Endothelial cell of umbilical vein (primary cell): ENCODE measurements at regions not wholly inside any gene's neighbourhood (a gene's known extent, or its start where the extent isn't known, plus 50 kb on each side); places are given as distances from the start of the nearest gene placed in this dataset.

Experiments
- BruUV-seq: library from RNA; stranded (reverse); fragments of 400-500 nt; replicated peaks from 2 replicates; lab custom pipeline; 2021; lab: Mats Ljungman, UMichigan
- CTCF ChIA-PET: fragments of 300-600, 350-600 bp; sonication (Branson Sonifier 250); formaldehyde crosslinking; loops from one replicate; lab custom pipeline; 2021; ENCODE audit warnings: antibody characterized with exemption, inconsistent platforms; lab: Charles Lee
- POLR2A ChIA-PET: fragments of 300-600, 350-600 bp; sonication (Branson Sonifier 250); formaldehyde crosslinking; loops from one replicate; lab custom pipeline; 2021; ENCODE audit warnings: antibody characterized with exemption, inconsistent platforms; lab: Charles Lee
- DNase-seq: peaks from one replicate; pipeline ENCODE4 v3.0.0-alpha.2; 2011; ENCODE audit warnings: low read depth, low spot score
- FAIRE-seq: peaks from 2 replicates; lab custom pipeline; 2011; peaks lifted over from hg19 to GRCh38; lab: Jason Lieb, UNC
- H2AFZ ChIP-seq: 2 replicates; pipeline ENCODE4 v1.6.0; 2012; ENCODE audit warnings: low read depth, low read length, control low read depth, inconsistent platforms
- H3K27ac ChIP-seq: 2 replicates; pipeline ENCODE4 v1.5.1; 2011; ENCODE audit warnings: low read depth, mild to moderate bottlenecking, control low read depth, low read length, moderate library complexity; ENCODE audit not compliant: insufficient read depth
- H3K27me3 ChIP-seq, 2 experiments: 2 replicates each; pipeline versions ENCODE4 v1.6.0 to v1.6.1; 2011; ENCODE audit warnings: low read length in 2 of 2, mixed read lengths in 1 of 2; ENCODE audit not compliant: control insufficient read depth in 2 of 2, insufficient read depth in 2 of 2
- H3K36me3 ChIP-seq, 2 experiments: 2 replicates in 1 of 2; 3 replicates in 1 of 2; pipeline ENCODE4 v1.5.1; 2011; ENCODE audit warnings: low read length in 2 of 2, mild to moderate bottlenecking in 1 of 2, moderate library complexity in 1 of 2; ENCODE audit not compliant: control insufficient read depth in 2 of 2, insufficient read depth in 2 of 2; ENCODE audit errors: extremely low read depth in 1 of 2
- H3K4me1 ChIP-seq: 3 replicates; pipeline ENCODE4 v1.5.1; 2011; ENCODE audit warnings: mild to moderate bottlenecking, low read length; ENCODE audit not compliant: control insufficient read depth, insufficient read depth; ENCODE audit errors: extremely low read depth
- H3K4me2 ChIP-seq: 2 replicates; pipeline ENCODE4 v1.6.1; 2011; ENCODE audit warnings: low read length, control low read depth, mixed read lengths; ENCODE audit not compliant: insufficient read depth
- H3K4me3 ChIP-seq, 3 experiments: fragments of 200-600 bp in 1 of 3; sonication (generic), shearing (Covaris generic) in 1 of 3; replicated peaks in 1 of 3; 2 replicates each; pipeline ENCODE4 v1.5.1; 2011 to 2016; ENCODE audit warnings: control low read depth in 3 of 3, low read length in 3 of 3, mild to moderate bottlenecking in 2 of 3, inconsistent platforms in 1 of 3, low read depth in 1 of 3, moderate library complexity in 1 of 3; ENCODE audit not compliant: insufficient read depth in 1 of 3
- H3K79me2 ChIP-seq: 2 replicates; pipeline ENCODE4 v1.6.0; 2012; ENCODE audit warnings: low read length, inconsistent platforms; ENCODE audit not compliant: control insufficient read depth, insufficient read depth
- H3K9ac ChIP-seq: replicated peaks from 2 replicates; pipeline ENCODE3; 2011; ENCODE audit warnings: low read length, control low read depth; ENCODE audit not compliant: insufficient read depth; ENCODE audit errors: extremely low read depth
- H3K9me1 ChIP-seq: replicated peaks from 3 replicates; pipeline ENCODE4 v1.6.0; 2011; ENCODE audit warnings: mild to moderate bottlenecking, low read length; ENCODE audit not compliant: control insufficient read depth, insufficient read depth; ENCODE audit errors: extremely low read depth
- H3K9me3 ChIP-seq: replicated peaks from 2 replicates; pipeline ENCODE4 v1.5.1; 2012; ENCODE audit warnings: low read length, inconsistent platforms; ENCODE audit not compliant: control insufficient read depth, insufficient read depth
- H4K20me1 ChIP-seq: replicated peaks from 2 replicates; pipeline ENCODE3; 2011; ENCODE audit warnings: mild to moderate bottlenecking, low read length; ENCODE audit not compliant: control insufficient read depth, insufficient read depth; ENCODE audit errors: extremely low read depth
- CTCF ChIP-seq, 2 donors: IDR thresholded peaks; 1 replicate in 1 of 2; 2 replicates in 1 of 2; pipeline ENCODE4 v1.5.1; 2011; ENCODE audit warnings: low read length in 2 of 2, mild to moderate bottlenecking in 2 of 2, moderate library complexity in 2 of 2, control low read depth in 1 of 2, inconsistent platforms in 1 of 2, low read depth in 1 of 2; ENCODE audit not compliant: insufficient read depth in 1 of 2; ENCODE audit errors: extremely low read depth in 1 of 2
- EZH2 ChIP-seq: IDR thresholded peaks from 2 replicates; pipeline ENCODE4 v1.6.1; 2012; ENCODE audit warnings: borderline replicate concordance, low read depth, mild to moderate bottlenecking, moderate library complexity, low read length, inconsistent platforms; ENCODE audit not compliant: severe bottlenecking
- FOS ChIP-seq: IDR thresholded peaks from 2 replicates; pipeline ENCODE4 v1.6.1; 2011; ENCODE audit warnings: mild to moderate bottlenecking, low read length, moderate library complexity, borderline replicate concordance; ENCODE audit not compliant: insufficient read depth
- JUN ChIP-seq: IDR thresholded peaks from 2 replicates; pipeline ENCODE4 v1.6.1; 2011; ENCODE audit warnings: borderline replicate concordance, low read depth; ENCODE audit not compliant: insufficient read length, insufficient read depth
- MAX ChIP-seq: IDR thresholded peaks from 2 replicates; pipeline ENCODE4 v1.6.1; 2011; ENCODE audit not compliant: insufficient read depth, insufficient read length
- MYC ChIP-seq: IDR thresholded peaks from one replicate; pipeline ENCODE4 v1.6.1; 2011; ENCODE audit warnings: mild to moderate bottlenecking, low read depth, low read length
- POLR2AphosphoS5 ChIP-seq: IDR thresholded peaks from 2 replicates; pipeline ENCODE4 v1.6.1; 2012; ENCODE audit warnings: low read depth, mild to moderate bottlenecking, control low read depth, low read length, moderate library complexity; ENCODE audit not compliant: insufficient read depth
- dilution Hi-C: fragments of 300-500 bp; cut with MboI; formaldehyde crosslinking; loops from one replicate; pipeline ENCODE4 v1.15.0; 2019; ENCODE audit warnings: low sequenced_read_pairs; ENCODE audit not compliant: extremely low pct_ligation_motif_present
- intact Hi-C: fragments of 100-400 bp; cut with micrococcal nuclease; formaldehyde crosslinking; loops from one replicate; pipeline ENCODE4 v1.10.0; 2022

GRCh38 chr6:56794421-56794820, 151.7 kb upstream of the DST start:
- Histone ChIP-seq H3K9ac (no peak overlapping the region), H3K79me2 (peaks cover 62% of the 10 kb centered on the region), H3K27ac (no peak overlapping the region), H3K27me3 (no peaks in the 10 kb centered on the region), H3K36me3 (no peaks in the 10 kb centered on the region), H3K9me1 (peaks cover 4% of the 10 kb centered on the region), H4K20me1 (peaks cover 4% of the 10 kb centered on the region), H3K9me3 (no peaks in the 10 kb centered on the region), H3K4me2 (no peak overlapping the region), H3K4me1 (peaks cover 11% of the 10 kb centered on the region), H3K4me3 (no peak overlapping the region), H2AFZ (no peak overlapping the region)
- intact Hi-C loops, result no loop called here
- ChIA-PET CTCF (interaction anchor here (1.1 kb wide), 1 partner anchor 9 kb away, joined by 4 read pairs; no protein-coding TSS in a partner anchor), POLR2A (no interaction called here)
- FAIRE-seq, result no peak
- DNase-seq, result no peak
- no TSS peak for BruUV-seq
- dilution Hi-C loops, result no loop called here
- TF ChIP-seq MYC (no peak), FOS (no peak), EZH2 (no peak), MAX (no peak), CTCF (IDR thresholded peaks at IDR 0.05; ENCODE audit: extremely low read depth in 1 of 2, insufficient read depth in 1 of 2, low read depth in 1 of 2, low read length in 2 of 2) (no peak), JUN (no peak), POLR2AphosphoS5 (no peak)
